HCT116 (cell line): ENCODE measurements at regions not wholly inside any gene's neighbourhood (a gene's known extent, or its start where the extent isn't known, plus 50 kb on each side); places are given as distances from the start of the nearest gene placed in this dataset.
"Not testable (repeated sequence)": the region's sequence is repeated elsewhere in the genome, so short reads cannot be mapped to it uniquely, and the experiment has no call there.

Source experiments
- ATAC-seq: fragments of 200-7000 bp; cut with Tn5 transposase; 2 replicates; pipeline ENCODE4 v1.9.1; 2020; ENCODE audit warnings: mild to moderate bottlenecking, moderate library complexity
- BruUV-seq: library from RNA; stranded (reverse); fragments of 400-500 nt; replicated peaks from 2 replicates; lab custom pipeline; 2021; lab: Mats Ljungman, UMichigan
- CTCF ChIA-PET: fragments of 300-600 bp; sonication (Branson Sonifier 250); formaldehyde crosslinking; loops from one replicate; lab custom pipeline; 2021; ENCODE audit warnings: antibody characterized with exemption; lab: Charles Lee
- POLR2A ChIA-PET: fragments of 300-600, 350-600 bp; sonication (Branson Sonifier 250); formaldehyde crosslinking; loops from one replicate; lab custom pipeline; 2021; ENCODE audit warnings: antibody characterized with exemption; lab: Charles Lee
- RAD21 ChIA-PET, 2 experiments: fragments of 300-600 bp; sonication (Branson Sonifier 250); formaldehyde crosslinking; loops; one replicate each; lab custom pipeline; 2023; ENCODE audit warnings: low total read pairs in 2 of 2; ENCODE audit not compliant: uncharacterized antibody in 2 of 2, unreplicated experiment in 2 of 2, low non-redundant PET in 1 of 2; lab: Charles Lee
- DNase-seq: peaks from one replicate; pipeline ENCODE4 v3.0.0-alpha.2; 2010; ENCODE audit warnings: low read depth, low spot score
- H2AFZ ChIP-seq: fragments of 200-600 bp; shearing (Covaris generic), sonication (generic); 2 replicates; pipeline ENCODE4 v1.6.1; 2017; ENCODE audit warnings: low read depth, mixed run types, mixed read lengths, antibody characterized with exemption, low read length; ENCODE audit not compliant: poor library complexity, severe bottlenecking
- H3K27ac ChIP-seq: 2 replicates; pipeline ENCODE4 v1.5.1; 2012; ENCODE audit warnings: low read depth, low read length
- H3K27me3 ChIP-seq: fragments of 200-600 bp; sonication (generic); 2 replicates; pipeline ENCODE4 v1.6.1; 2016; ENCODE audit warnings: mixed run types, low read length, mixed read lengths; ENCODE audit not compliant: insufficient read depth
- H3K36me3 ChIP-seq, 2 experiments: fragments of 200-500 bp in 1 of 2; fragments of 200-600 bp in 1 of 2; sonication (Bioruptor generic) in 1 of 2; sonication (generic) in 1 of 2; 2 replicates each; pipeline versions ENCODE4 v1.5.1 to v1.6.1; 2014 to 2016; ENCODE audit warnings: low read length in 2 of 2, inconsistent platforms in 1 of 2, mixed read lengths in 1 of 2, mixed run types in 1 of 2; ENCODE audit not compliant: insufficient read depth in 2 of 2, control insufficient read depth in 1 of 2
- H3K4me1 ChIP-seq, 2 experiments: fragments of 200-600 bp in 1 of 2; sonication (generic) in 1 of 2; 2 replicates each; pipeline versions ENCODE4 v1.5.1 to v1.6.1; 2012 to 2017; ENCODE audit warnings: low read length in 2 of 2, inconsistent platforms in 1 of 2, mild to moderate bottlenecking in 1 of 2, mixed read lengths in 1 of 2, mixed run types in 1 of 2, moderate library complexity in 1 of 2; ENCODE audit not compliant: insufficient read depth in 2 of 2, control insufficient read depth in 1 of 2
- H3K4me2 ChIP-seq: fragments of 200-600 bp; sonication (generic); 2 replicates; pipeline ENCODE4 v1.6.1; 2017; ENCODE audit warnings: mixed run types, low read length, mixed read lengths
- H3K4me3 ChIP-seq, 2 experiments: fragments of 200-600 bp in 1 of 2; sonication (generic) in 1 of 2; replicated peaks in 1 of 2; 2 replicates each; pipeline ENCODE4 v1.5.1; 2011 to 2016; ENCODE audit warnings: low read length in 2 of 2, control low read depth in 1 of 2, low read depth in 1 of 2, mild to moderate bottlenecking in 1 of 2, mixed read lengths in 1 of 2, mixed run types in 1 of 2
- H3K79me2 ChIP-seq: fragments of 200-600 bp; sonication (generic); 2 replicates; pipeline ENCODE4 v1.6.1; 2017; ENCODE audit warnings: mild to moderate bottlenecking, mixed run types, low read length, moderate library complexity, mixed read lengths; ENCODE audit not compliant: insufficient read depth
- H3K9ac ChIP-seq: fragments of 200-600 bp; sonication (generic); 2 replicates; pipeline ENCODE4 v1.6.1; 2016; ENCODE audit warnings: low read length, mixed read lengths
- H3K9me2 ChIP-seq: fragments of 200-600 bp; sonication (generic), shearing (Covaris generic); 2 replicates; pipeline ENCODE4 v1.6.1; 2017; ENCODE audit warnings: mixed run types, mild to moderate bottlenecking, moderate library complexity; ENCODE audit not compliant: insufficient read depth
- H3K9me3 ChIP-seq, 2 experiments: fragments of 200-500 bp in 1 of 2; fragments of 200-600 bp in 1 of 2; sonication (Bioruptor generic) in 1 of 2; sonication (generic) in 1 of 2; 2 replicates each; pipeline ENCODE4 v1.6.1; 2014 to 2017; ENCODE audit warnings: low read length in 2 of 2, mixed read lengths in 2 of 2, inconsistent platforms in 1 of 2, low read depth in 1 of 2, mild to moderate bottlenecking in 1 of 2, mixed run types in 1 of 2, moderate library complexity in 1 of 2; ENCODE audit not compliant: control insufficient read depth in 1 of 2, insufficient read depth in 1 of 2
- H4K20me1 ChIP-seq: fragments of 200-600 bp; sonication (generic), shearing (Covaris generic); 2 replicates; pipeline ENCODE4 v1.6.1; 2017; ENCODE audit warnings: mixed run types, mild to moderate bottlenecking, moderate library complexity; ENCODE audit not compliant: insufficient read depth
- CBX3 ChIP-seq: IDR thresholded peaks from 2 replicates; pipeline ENCODE4 v1.6.1; 2012; ENCODE audit warnings: low read depth
- CEBPB ChIP-seq: IDR thresholded peaks from 2 replicates; pipeline ENCODE4 v1.6.1; 2012; ENCODE audit warnings: low read depth
- CTCF ChIP-seq, 3 experiments: fragments of 200-600 bp in 1 of 3; sonication (generic) in 1 of 3; IDR thresholded peaks in 2 of 3; conservative IDR thresholded peaks in 1 of 3; 2 replicates each; pipeline ENCODE4 v1.5.1; 2012 to 2017; ENCODE audit warnings: low read depth in 2 of 3, low read length in 2 of 3, antibody characterized with exemption in 1 of 3, borderline replicate concordance in 1 of 3, control low read depth in 1 of 3, mild to moderate bottlenecking in 1 of 3, mixed read lengths in 1 of 3, mixed run types in 1 of 3, moderate library complexity in 1 of 3; ENCODE audit not compliant: insufficient read depth in 1 of 3
- RAD21 ChIP-seq: IDR thresholded peaks from 2 replicates; pipeline ENCODE4 v1.6.1; 2012; ENCODE audit warnings: low read depth, mild to moderate bottlenecking
- REST ChIP-seq: IDR thresholded peaks from 2 replicates; pipeline ENCODE4 v1.6.1; 2012; ENCODE audit warnings: low read depth
- SIN3A ChIP-seq: IDR thresholded peaks from 2 replicates; pipeline ENCODE4 v1.6.1; 2012; ENCODE audit warnings: low read depth
- SRF ChIP-seq: IDR thresholded peaks from 2 replicates; pipeline ENCODE4 v1.6.1; 2012; ENCODE audit warnings: low read depth
- TCF7L2 ChIP-seq: IDR thresholded peaks from 2 replicates; pipeline ENCODE4 v1.7.0; 2011; ENCODE audit warnings: borderline replicate concordance, inconsistent platforms; ENCODE audit not compliant: insufficient read depth, insufficient read length; ENCODE audit errors: extremely low read depth
- ZBTB33 ChIP-seq: IDR thresholded peaks from 2 replicates; pipeline ENCODE4 v1.6.1; 2011; ENCODE audit warnings: mild to moderate bottlenecking, low read length, moderate library complexity; ENCODE audit not compliant: insufficient replicate concordance; ENCODE audit errors: extremely low read depth
- ZFX ChIP-seq: fragments of 450-650 bp; IDR thresholded peaks from 2 replicates; pipeline ENCODE4 v1.6.1; 2017
- ZNF274 ChIP-seq: fragments of 200-500 bp; sonication (Bioruptor generic); IDR thresholded peaks from 2 replicates; pipeline ENCODE4 v1.6.1; 2014; ENCODE audit warnings: mild to moderate bottlenecking, low read depth, low read length, inconsistent platforms
- intact Hi-C: fragments of 100-400 bp; cut with micrococcal nuclease; formaldehyde crosslinking; loops from 2 replicates; pipeline ENCODE4 v1.10.0; 2022

- TF ChIP-seq RAD21, result no peak
These were observed 427.8 kb downstream of the BTG1 start (continued) for GRCh38 chr12:91717804-91718203.

- H3K27ac ChIP-seq, CTCF ChIA-PET, H3K36me3 ChIP-seq, POLR2A ChIA-PET, H3K9me2 ChIP-seq, H3K4me1 ChIP-seq, DNase-seq, H3K4me3 ChIP-seq, H4K20me1 ChIP-seq, RAD21 ChIA-PET, H3K79me2 ChIP-seq, H3K27me3 ChIP-seq, H2AFZ ChIP-seq, H3K9me3 ChIP-seq, ATAC-seq, H3K4me2 ChIP-seq, H3K9ac ChIP-seq, intact Hi-C loops, BruUV-seq: not testable (repeated sequence)
These were observed 433.7 kb downstream of the BTG1 start for GRCh38 chr12:91711925-91712324.

- no peak overlapping the region for H3K9ac ChIP-seq
- ChIA-PET RAD21 (no interaction called here), POLR2A (no interaction called here), CTCF (no interaction called here)
- no peaks in the 10 kb centered on the region for H3K4me1 ChIP-seq
- no peak overlapping the region for H3K4me2 ChIP-seq
- no peak overlapping the region for H2AFZ ChIP-seq
- H3K36me3 ChIP-seq, result no peaks in the 10 kb centered on the region
- no peak overlapping the region for H3K4me3 ChIP-seq
- intact Hi-C loops, result no loop called here
- H3K9me2 ChIP-seq, result no peaks in the 10 kb centered on the region
- BruUV-seq, result no TSS peak
- no peaks in the 10 kb centered on the region for H4K20me1 ChIP-seq
- H3K9me3 ChIP-seq, result no peaks in the 10 kb centered on the region
- no peak overlapping the region for H3K27ac ChIP-seq
- no peaks in the 10 kb centered on the region for H3K27me3 ChIP-seq
- no peaks in the 10 kb centered on the region for H3K79me2 ChIP-seq
- DNase-seq (no peak), ATAC-seq (no peak)
- no peak for TF ChIP-seq CEBPB
- no peak for TF ChIP-seq REST
- TF ChIP-seq SRF, result no peak
- TF ChIP-seq SIN3A, result no peak
- no peak for TF ChIP-seq ZBTB33
- TF ChIP-seq CTCF (IDR thresholded peaks at IDR 0.05 in 2 of 3, conservative IDR thresholded peaks at IDR 0.05 in 1 of 3; ENCODE audit: borderline replicate concordance in 1 of 3, insufficient read depth in 1 of 3, low read depth in 2 of 3, low read length in 2 of 3), result no peak
- no peak for TF ChIP-seq CBX3
- no peak for TF ChIP-seq TCF7L2
- TF ChIP-seq ZFX, result no peak
- TF ChIP-seq ZNF274, result no peak
These were observed 439.2 kb downstream of the BTG1 start for GRCh38 chr12:91706466-91706865.
